GM21526 (cell line): ENCODE measurements at regions not wholly inside any gene's neighbourhood (a gene's known extent, or its start where the extent isn't known, plus 50 kb on each side); places are given as distances from the start of the nearest gene placed in this dataset.

Experiments
- ATAC-seq: cut with Tn5 transposase; IDR thresholded peaks from one replicate; pipeline ENCODE4 v1.9.1; 2021; ENCODE audit warnings: moderate library complexity; ENCODE audit not compliant: unreplicated experiment, low FRiP score

DNA sequence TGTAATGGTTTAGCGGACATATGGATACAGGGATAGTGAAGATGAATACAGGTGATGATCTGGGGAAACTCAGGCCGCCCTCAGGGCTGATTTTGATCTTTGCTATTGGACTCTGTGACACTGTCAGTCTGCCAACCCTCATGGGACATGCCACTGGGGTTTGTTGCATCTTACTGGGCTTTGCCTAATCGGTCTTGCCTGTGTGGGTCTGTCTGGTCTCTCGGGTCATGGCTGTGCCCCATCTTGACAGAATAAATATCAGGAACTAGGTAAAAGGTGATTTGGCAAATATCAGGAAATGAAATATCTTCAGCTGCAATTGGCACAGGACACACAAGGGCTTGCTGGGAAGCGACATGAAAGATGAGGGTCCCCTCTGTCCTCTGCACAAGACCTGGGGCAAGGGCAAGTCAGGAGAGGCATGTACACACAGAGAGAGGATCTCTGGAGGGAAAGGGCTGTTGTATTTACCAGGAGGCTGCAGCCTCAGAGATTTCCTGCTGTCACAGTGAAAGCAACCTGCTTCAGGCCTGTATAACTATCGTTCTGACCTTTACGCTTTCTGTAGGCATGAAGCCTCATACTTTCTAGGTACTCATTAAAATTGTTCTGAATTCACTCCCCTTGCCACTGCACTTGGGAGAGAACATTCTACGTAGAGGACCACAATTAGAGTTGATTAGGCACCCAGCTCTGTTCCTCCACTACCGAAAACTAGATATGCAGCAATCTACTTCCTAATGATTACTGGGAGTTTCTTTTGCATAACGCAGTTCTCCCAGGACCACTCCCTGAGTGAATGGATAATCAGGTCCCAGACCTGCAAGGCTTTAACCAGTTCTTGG lies 52.0 kb upstream of the GADD45A start:
- no peak for ATAC-seq

DNA sequence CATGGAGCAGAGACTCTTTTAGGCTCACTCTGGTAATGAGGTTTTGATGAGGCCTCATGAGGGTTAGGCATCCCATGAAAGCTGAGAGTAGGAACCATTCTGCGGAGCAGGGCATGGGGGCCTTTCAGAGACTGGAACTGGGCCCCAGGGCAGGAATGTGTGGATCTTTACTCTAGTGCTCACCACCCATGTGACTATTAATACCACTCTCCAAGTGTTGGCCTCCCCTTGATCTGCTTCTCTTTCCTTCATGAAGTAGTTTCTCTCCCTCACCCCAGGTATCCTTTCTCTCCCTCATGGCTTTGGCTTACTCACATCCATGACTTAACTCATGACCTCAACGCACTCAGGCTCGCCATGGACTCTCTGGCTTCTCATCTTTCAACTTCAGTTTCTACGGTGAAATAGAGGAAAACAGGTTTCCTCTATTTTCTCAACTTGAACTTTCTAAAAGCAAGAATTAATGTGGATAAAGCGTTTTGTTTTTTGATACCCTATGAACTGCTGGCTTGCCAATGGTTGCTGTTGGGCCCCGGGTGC lies 50.5 kb upstream of the GADD45A start:
- no peak for ATAC-seq

DNA sequence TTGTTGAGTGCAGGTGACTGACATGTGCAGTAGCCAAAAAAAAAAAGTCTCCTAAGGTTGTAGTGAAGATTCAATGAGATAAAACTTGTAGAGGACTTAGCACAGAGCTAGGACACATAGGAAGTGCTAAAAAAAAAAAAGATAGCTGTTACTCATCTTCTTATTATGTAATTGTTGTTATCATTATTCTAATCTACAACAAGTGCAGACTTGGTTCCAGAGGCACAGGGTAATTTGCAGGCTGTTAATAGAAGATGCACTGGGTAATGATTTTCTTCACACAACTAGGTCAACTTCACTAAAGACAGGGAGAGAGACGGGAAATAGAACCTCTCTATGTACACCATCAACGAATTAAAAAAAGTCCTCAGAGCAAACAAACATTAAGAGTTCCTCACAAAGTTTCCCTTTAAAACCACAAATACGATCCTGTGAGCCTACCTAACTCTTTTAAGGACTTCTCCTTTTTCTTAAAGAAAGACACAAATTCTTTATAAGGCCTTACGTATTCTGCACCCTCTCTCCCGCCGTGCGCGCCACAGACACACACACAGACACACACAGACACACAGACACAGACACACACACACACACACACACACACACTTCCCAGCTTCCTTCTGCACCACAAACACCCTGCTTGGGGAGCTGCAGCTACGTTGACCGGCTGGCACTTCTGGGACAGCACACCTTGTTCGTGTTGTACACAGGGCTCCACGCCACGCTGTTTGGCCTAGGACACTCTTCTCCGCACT lies 49.8 kb upstream of the GADD45A start:
- no peak for ATAC-seq
